Caco-2 (cell line): ENCODE measurements at regions not wholly inside any gene's neighbourhood (a gene's known extent, or its start where the extent isn't known, plus 50 kb on each side); places are given as distances from the start of the nearest gene placed in this dataset.

ENCODE experiments used
- BruUV-seq: library from RNA; stranded (reverse); fragments of 400-500 nt; replicated peaks from 2 replicates; lab custom pipeline; 2021; lab: Mats Ljungman, UMichigan
- CTCF ChIA-PET: fragments of 300-600 bp; sonication (Branson Sonifier 250); formaldehyde crosslinking; loops from one replicate; lab custom pipeline; 2022; ENCODE audit warnings: antibody characterized with exemption; lab: Charles Lee
- POLR2A ChIA-PET: fragments of 300-600 bp; sonication (Branson Sonifier 250); formaldehyde crosslinking; loops from one replicate; lab custom pipeline; 2022; ENCODE audit warnings: antibody characterized with exemption; lab: Charles Lee
- DNase-seq, 2 experiments: peaks; one replicate each; pipeline versions ENCODE4 v3.0.0 to v3.0.0-alpha.2; 2020 to 2022
- H3K27me3 ChIP-seq: replicated peaks from 2 replicates; pipeline ENCODE4 v1.6.0; 2011; ENCODE audit warnings: low read length; ENCODE audit not compliant: control insufficient read depth, insufficient read depth
- H3K36me3 ChIP-seq: 2 replicates; pipeline ENCODE4 v1.5.1; 2011; ENCODE audit warnings: low read length; ENCODE audit not compliant: control insufficient read depth, insufficient read depth
- H3K4me1 ChIP-seq: fragments of 250-450 bp; sonication (Bioruptor Pico); 2 replicates; pipeline ENCODE4 v1.5.1; 2020; ENCODE audit warnings: mild to moderate bottlenecking
- H3K4me3 ChIP-seq: 2 replicates; pipeline ENCODE4 v1.5.1; 2011; ENCODE audit warnings: low read depth, mild to moderate bottlenecking, control low read depth, low read length
- H3K9me3 ChIP-seq: fragments of 250-450 bp; sonication (Bioruptor Pico); 2 replicates; pipeline ENCODE4 v1.5.1; 2020; ENCODE audit warnings: mild to moderate bottlenecking, moderate library complexity
- H3K27ac Mint-ChIP-seq: one replicate; pipeline ENCODE4 v1.8.0; 2022; ENCODE audit warnings: mixed read lengths; ENCODE audit not compliant: unreplicated experiment
- H3K27me3 Mint-ChIP-seq: one replicate; pipeline ENCODE4 v1.8.0; 2022; ENCODE audit warnings: mixed read lengths; ENCODE audit not compliant: insufficient read depth, unreplicated experiment
- H3K36me3 Mint-ChIP-seq: one replicate; pipeline ENCODE4 v1.8.0; 2022; ENCODE audit warnings: mild to moderate bottlenecking, mixed read lengths; ENCODE audit not compliant: insufficient read depth, unreplicated experiment
- H3K4me1 Mint-ChIP-seq: one replicate; pipeline ENCODE4 v1.8.0; 2022; ENCODE audit warnings: low read depth, mixed read lengths; ENCODE audit not compliant: unreplicated experiment
- H3K4me3 Mint-ChIP-seq: one replicate; pipeline ENCODE4 v1.8.0; 2022; ENCODE audit warnings: mild to moderate bottlenecking, moderate library complexity, mixed read lengths; ENCODE audit not compliant: unreplicated experiment
- H3K9me3 Mint-ChIP-seq: one replicate; pipeline ENCODE4 v1.8.0; 2022; ENCODE audit warnings: mixed read lengths; ENCODE audit not compliant: unreplicated experiment
- intact Hi-C: fragments of 100-400 bp; cut with micrococcal nuclease; formaldehyde crosslinking; loops from one replicate; pipeline ENCODE4 v1.10.0; 2022; ENCODE audit not compliant: unreplicated experiment
- TF ChIP-seq, protein P1 (sequence below), 2 experiments: fragments of 200-600 bp in 1 of 2; IDR thresholded peaks; 1 replicate in 1 of 2; 2 replicates in 1 of 2; pipeline versions ENCODE4 v1.5.1 to v1.8.0; 2011 to 2022; ENCODE audit warnings: antibody characterized with exemption in 1 of 2, control low read depth in 1 of 2, inconsistent platforms in 1 of 2, low read depth in 1 of 2, low read length in 1 of 2, mild to moderate bottlenecking in 1 of 2, moderate library complexity in 1 of 2; ENCODE audit not compliant: insufficient read depth in 1 of 2, severe bottlenecking in 1 of 2, unreplicated experiment in 1 of 2

- Mint-ChIP-seq H3K9me3 (no peaks in the 10 kb centered on the region), H3K36me3 (no peaks in the 10 kb centered on the region), H3K4me3 (no peak overlapping the region), H3K4me1 (no peaks in the 10 kb centered on the region), H3K27me3 (peaks cover 20% of the 10 kb centered on the region), H3K27ac (no peak overlapping the region)
- DNase-seq: no peak
- ChIA-PET POLR2A (no interaction called here), CTCF (no interaction called here)
- H3K4me1 ChIP-seq: no peaks in the 10 kb centered on the region
- no peak overlapping the region for H3K4me3 ChIP-seq
- intact Hi-C loops: no loop called here
- TF ChIP-seq, protein P1, sequence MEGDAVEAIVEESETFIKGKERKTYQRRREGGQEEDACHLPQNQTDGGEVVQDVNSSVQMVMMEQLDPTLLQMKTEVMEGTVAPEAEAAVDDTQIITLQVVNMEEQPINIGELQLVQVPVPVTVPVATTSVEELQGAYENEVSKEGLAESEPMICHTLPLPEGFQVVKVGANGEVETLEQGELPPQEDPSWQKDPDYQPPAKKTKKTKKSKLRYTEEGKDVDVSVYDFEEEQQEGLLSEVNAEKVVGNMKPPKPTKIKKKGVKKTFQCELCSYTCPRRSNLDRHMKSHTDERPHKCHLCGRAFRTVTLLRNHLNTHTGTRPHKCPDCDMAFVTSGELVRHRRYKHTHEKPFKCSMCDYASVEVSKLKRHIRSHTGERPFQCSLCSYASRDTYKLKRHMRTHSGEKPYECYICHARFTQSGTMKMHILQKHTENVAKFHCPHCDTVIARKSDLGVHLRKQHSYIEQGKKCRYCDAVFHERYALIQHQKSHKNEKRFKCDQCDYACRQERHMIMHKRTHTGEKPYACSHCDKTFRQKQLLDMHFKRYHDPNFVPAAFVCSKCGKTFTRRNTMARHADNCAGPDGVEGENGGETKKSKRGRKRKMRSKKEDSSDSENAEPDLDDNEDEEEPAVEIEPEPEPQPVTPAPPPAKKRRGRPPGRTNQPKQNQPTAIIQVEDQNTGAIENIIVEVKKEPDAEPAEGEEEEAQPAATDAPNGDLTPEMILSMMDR (IDR thresholded peaks at IDR 0.05; ENCODE audit: insufficient read depth in 1 of 2, low read depth in 1 of 2, low read length in 1 of 2, severe bottlenecking in 1 of 2, unreplicated experiment in 1 of 2): no peak
- no TSS peak for BruUV-seq
- no peaks in the 10 kb centered on the region for H3K36me3 ChIP-seq
- H3K27me3 ChIP-seq: no peaks in the 10 kb centered on the region; the same call in 1 of the 2 replicates
- H3K9me3 ChIP-seq: no peaks in the 10 kb centered on the region
Measured at GRCh38 chr5:171582849-171583248, 163.4 kb downstream of the FGF18 start.

- H3K4me3 Mint-ChIP-seq: no peak overlapping the region
- no peak overlapping the region for H3K27ac Mint-ChIP-seq
- no peaks in the 10 kb centered on the region for H3K4me1 Mint-ChIP-seq
- H3K36me3 Mint-ChIP-seq: no peaks in the 10 kb centered on the region
- CTCF ChIA-PET: no interaction called here
- H3K4me1 ChIP-seq: no peaks in the 10 kb centered on the region
- intact Hi-C loops: no loop called here
- TF ChIP-seq, protein P1 (IDR thresholded peaks at IDR 0.05; ENCODE audit: insufficient read depth in 1 of 2, low read depth in 1 of 2, low read length in 1 of 2, severe bottlenecking in 1 of 2, unreplicated experiment in 1 of 2): no peak
- H3K27me3 Mint-ChIP-seq: peaks cover 21% of the 10 kb centered on the region
- no peaks in the 10 kb centered on the region for H3K9me3 Mint-ChIP-seq
- H3K4me3 ChIP-seq: no peak overlapping the region
- H3K9me3 ChIP-seq: no peaks in the 10 kb centered on the region
- BruUV-seq: no TSS peak
- DNase-seq: no peak
- H3K27me3 ChIP-seq: no peaks in the 10 kb centered on the region; the same call in 1 of the 2 replicates
- no peaks in the 10 kb centered on the region for H3K36me3 ChIP-seq
- POLR2A ChIA-PET: no interaction called here
Measured at GRCh38 chr5:171585981-171586380, 166.5 kb downstream of the FGF18 start.

DNA sequence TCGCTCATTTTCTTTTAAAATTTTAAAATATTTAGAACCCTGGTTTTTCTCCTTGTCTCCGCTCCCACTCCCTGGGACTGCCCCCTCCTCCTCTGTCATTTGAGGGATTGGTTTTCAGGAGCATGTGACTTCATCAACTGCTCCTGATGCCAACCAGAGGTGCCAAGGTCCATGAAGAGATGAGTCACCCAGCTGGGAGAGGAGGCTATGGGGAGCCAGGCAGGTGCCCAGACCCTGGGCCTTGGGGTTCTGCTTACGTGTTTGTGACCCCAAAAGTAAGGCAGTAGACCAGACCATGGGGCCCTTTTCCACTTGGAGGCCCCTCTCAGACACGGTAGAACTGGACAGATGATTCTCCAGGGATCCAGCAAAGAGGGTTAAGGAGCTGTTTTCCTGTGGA, 167.0 kb downstream of the FGF18 start:
- Histone ChIP-seq H3K4me1 (no peaks in the 10 kb centered on the region), H3K4me3 (no peak overlapping the region), H3K9me3 (no peaks in the 10 kb centered on the region), H3K27me3 (no peaks in the 10 kb centered on the region; the same call in 1 of the 2 replicates), H3K36me3 (no peaks in the 10 kb centered on the region)
- Mint-ChIP-seq H3K4me3 (no peak overlapping the region), H3K36me3 (no peaks in the 10 kb centered on the region), H3K27ac (no peak overlapping the region), H3K27me3 (peaks cover 23% of the 10 kb centered on the region), H3K4me1 (no peaks in the 10 kb centered on the region), H3K9me3 (no peaks in the 10 kb centered on the region)
- intact Hi-C loops: no loop called here
- TF ChIP-seq, protein P1 (IDR thresholded peaks at IDR 0.05; ENCODE audit: insufficient read depth in 1 of 2, low read depth in 1 of 2, low read length in 1 of 2, severe bottlenecking in 1 of 2, unreplicated experiment in 1 of 2): no peak
- DNase-seq: no peak
- ChIA-PET POLR2A (no interaction called here), CTCF (no interaction called here)
- BruUV-seq: no TSS peak
